Dedifferentiated amniotic fluid mesenchymal stem cell (primary cell): ENCODE measurements at regions not wholly inside any gene's neighbourhood (a gene's known extent, or its start where the extent isn't known, plus 50 kb on each side); places are given as distances from the start of the nearest gene placed in this dataset.
"Not testable (repeated sequence)": the region's sequence is repeated elsewhere in the genome, so short reads cannot be mapped to it uniquely, and the experiment has no call there.

Experiments
- DNase-seq: peaks from one replicate; pipeline ENCODE4 v3.0.0-alpha.2; 2016; ENCODE audit errors: extremely low spot score

DNA sequence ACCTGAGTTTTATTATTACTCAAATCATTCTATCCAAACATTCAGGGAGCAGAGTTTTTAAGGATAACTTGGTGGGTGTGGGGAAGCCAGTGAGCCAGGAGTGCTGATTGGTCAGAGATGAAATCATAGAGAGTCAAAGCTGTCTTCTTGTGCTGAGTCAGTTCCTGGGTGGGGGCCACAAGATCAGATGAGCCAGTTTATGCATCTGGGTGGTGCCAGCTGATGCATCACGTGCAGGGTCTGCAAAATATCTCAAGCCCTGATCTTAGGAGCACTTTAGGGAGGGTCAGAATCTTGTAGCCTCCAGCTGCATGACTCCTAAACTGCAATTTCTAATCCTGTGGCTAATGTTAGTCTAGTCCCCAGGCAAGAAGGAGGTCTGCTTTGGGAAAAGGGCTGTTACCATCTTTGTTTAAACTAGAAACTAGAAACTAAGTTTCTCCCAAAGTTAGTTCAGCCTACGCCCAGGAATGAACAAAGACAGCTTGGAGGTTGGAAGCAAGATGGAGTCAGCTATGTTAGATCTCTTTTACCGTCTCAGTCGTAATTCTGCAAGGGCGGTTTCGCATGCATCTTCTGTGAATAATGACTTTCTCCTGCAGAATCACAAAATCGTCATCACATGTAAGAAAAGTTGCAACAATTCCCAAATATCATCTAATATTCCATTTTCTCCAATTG, 97.5 kb downstream of the ZNF664 start:
- not testable (repeated sequence) for DNase-seq

DNA sequence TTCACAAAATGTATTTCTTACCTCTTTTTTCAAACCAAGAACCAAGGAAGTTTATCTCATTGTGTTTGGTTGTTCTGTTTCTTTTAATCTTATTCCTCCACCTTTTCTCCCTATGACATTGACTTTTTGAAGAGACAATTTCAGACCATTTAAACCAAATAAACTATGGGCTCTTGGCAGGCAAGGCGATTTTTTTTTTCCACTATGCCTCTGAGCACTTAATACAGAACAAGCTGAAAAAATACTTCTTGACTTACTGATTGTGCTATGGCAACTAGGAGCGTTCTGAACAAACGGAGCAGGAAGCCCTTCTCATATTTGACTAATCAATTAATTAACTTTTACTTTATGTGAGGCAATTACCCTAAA, 98.0 kb downstream of the ZNF664 start:
- DNase-seq = no peak

DNA sequence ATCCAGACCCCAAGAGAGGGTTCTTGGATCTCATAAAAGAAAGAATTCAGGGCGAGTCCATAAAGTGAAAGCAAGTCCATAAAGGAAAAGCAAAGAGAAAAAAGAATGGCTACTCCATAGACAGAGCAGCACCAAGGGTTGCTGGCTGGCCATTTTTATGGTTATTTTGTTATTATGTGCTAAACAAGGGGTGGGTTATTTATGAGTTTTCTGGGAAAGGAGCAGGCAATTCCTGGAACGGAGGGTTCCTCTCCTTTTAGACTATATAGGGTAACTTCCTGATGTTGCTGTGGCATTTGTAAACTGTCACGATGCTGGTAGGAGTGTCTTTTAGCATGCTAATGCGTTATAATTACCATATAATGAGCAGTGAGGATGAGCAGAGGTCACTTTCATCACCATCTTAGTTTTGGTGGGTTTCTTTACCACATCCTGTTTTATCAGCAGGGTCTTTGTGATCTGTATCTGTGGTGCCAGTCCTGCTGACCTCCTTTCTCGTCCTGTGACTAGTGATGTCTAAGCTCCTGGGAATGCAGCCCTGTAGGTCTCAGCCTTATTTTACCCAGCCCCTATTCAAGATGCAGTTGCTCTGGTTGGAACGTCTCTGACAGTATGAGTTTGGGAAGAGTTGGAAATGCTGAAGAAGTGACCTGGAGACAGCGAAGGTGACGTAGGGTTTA, 100.5 kb downstream of the ZNF664 start:
- DNase-seq = no peak

DNA sequence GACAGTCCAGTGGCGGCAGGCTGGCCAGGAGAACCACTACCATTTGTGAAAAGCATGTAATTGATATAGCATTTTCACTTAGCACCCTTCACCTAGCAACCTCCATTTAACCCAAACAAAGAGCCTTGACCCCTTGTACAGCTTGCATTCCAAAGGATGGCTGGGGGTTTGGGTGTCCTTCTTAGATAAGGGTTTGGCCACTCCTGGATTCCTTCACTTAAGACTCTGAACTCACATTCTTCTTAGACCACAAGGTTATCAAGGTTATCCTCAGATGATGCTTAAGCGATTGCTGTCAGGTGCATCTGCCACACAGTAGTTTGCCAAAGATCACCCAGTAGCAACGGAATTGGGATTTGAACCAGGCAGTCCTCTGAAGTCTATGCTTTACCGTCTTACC, 102.8 kb downstream of the ZNF664 start:
- no peak for DNase-seq

DNA sequence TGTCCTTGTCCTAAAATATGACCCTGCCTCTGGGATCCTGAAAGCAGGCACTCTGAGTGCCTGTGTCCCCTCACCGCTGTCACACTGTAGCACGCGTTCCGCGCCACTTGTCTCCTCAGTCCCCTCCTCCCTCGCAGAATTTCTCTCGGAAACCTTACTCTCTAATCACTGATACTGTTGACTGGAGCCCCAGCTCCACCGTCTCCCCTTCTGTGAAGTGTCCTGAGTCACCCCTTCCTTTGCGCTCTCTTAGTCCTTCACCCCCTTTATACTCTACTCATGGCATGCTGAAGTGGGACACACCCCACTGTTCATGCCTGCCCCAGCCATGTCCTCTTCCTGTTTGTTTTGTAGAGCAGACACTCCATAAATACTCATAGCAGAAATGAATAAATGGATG, 104.7 kb downstream of the ZNF664 start:
- no peak for DNase-seq

DNA sequence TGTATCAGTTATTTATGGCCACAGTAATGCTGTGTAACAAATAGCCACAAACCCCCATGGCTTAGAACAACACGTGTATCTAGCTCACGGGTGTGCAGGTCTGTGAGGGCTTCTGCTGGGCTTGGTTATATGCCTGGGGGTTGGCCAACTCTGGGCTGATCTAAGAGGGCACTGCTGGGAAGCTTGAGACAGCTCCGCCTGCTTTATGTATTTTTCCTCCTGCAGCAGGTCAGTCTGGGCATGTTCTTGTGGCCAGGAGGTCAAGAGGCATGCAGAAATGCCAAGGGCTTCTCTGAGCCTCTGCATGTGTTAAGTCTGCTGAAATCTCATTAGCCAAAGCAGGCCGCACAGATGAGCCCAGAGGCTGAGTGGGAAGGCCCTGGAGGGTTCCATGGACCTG, 105.8 kb downstream of the ZNF664 start:
- DNase-seq = no peak

DNA sequence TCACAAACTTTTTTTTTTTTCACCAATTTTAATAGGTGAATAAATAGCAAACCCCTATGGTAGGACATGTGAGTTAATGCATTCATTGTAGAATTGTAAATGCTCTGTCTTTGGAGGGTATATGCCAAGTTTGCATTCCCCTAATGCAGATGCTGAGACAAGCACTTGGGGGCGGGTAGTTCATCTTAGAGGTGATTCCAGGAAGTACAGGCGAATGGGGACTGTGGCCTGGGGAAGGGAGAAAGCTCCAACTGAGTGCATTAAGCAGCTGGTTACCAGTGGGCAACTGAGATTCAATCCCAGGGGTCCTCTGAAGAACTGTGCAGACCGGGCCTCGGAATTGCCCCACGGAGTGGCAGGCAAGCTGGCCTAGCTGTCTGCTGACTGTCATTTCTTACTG, 107.6 kb downstream of the ZNF664 start:
- no peak for DNase-seq

DNA sequence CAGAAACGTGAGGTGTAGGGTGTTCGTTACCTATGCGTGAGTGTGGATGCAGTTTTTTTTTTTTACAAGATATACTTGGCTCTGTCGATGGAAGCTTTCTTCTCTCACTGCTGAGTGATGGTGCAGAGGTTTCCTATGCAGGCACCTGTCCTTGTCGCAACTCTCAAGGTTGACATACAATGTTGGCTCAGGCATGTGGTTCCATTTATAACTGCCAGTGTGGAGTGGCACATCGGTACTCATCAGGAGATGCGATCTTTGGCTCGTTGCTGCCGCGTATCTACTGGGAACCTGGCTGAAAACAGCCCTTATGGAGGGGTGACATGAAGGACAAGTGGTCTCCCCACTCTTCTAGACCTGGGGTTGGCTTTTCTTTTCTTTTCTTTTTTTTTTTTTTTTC, 109.0 kb downstream of the ZNF664 start:
- DNase-seq = no peak

DNA sequence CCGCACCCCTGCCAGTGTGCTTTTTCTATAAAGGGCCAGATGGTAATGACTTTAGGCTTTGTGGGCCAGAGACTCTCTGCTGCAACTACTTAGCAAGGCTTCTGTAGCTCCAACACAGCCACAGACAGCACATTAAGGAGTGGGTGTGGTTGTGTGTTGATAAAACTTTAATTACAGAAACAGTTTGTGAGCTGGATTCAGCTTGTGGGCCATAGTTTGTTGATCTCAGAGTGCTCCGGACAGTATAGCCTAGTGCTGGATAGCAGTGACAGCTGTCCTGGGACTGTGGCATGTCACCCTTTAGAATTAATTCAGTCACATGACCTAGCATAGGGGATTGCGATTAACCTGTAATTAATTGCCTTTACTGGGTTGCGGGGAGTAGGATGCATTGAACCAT, 109.7 kb downstream of the ZNF664 start:
- no peak for DNase-seq

DNA sequence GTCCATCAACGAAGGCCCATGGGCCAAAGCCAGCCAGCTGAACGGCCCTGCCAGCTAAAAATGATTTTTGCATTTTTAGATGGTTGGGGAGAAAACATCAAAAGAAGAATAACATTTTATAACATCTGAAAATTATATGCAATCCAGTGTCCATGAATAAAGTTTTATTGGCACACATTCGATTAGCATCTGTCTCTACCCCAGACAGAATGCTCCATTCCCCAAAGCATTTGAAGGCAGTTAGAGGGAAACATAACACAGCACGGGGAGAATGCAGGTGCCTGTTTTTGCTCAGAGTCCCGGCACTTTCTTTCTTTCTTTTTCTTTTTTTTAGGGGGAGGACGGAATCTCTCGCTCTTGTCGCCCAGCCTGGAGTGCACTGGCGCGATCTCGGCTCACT, 110.7 kb downstream of the ZNF664 start:
- DNase-seq = no peak

DNA sequence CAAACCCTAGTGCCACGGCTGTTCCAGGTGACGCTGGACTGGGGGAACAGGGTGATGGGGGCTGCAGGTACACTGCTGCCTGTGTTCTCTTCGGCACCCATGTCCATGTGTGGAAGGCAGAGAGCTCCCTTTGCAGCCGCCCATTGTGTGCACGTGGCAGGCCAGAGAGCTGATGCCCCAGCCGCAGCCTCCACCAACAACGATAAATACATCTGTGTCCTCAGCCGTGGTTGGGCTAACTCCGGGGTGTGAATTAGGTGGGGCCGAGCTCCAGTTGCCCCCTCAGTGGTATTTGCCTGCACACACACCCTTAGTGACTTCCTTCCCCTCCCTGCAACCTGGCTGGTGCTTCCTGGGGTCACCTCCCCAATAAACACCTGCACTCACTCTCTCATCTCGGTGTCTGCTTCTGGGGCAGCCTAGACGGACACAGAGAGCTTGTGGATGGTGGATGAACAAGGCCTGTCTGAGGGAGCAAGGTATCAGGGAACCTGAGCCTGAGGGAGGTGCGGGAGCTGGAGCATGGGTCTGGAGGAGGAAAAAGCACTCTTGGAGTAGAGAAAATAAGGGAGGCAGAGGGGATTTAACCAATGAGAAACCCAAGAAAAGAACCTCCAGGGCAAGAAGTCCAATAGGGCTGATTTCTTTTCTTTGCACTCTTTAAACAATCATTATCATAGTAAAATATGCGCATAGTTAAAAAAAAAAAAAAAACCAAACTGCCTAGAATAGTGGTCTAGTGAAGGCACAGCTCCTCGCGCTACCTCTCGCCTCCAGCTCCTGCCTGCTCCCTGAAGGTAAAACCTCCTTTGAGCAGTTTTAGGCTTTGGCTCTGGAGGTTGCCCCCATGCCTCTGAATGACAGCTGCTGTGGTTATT, 112.6 kb downstream of the ZNF664 start:
- no peak for DNase-seq

DNA sequence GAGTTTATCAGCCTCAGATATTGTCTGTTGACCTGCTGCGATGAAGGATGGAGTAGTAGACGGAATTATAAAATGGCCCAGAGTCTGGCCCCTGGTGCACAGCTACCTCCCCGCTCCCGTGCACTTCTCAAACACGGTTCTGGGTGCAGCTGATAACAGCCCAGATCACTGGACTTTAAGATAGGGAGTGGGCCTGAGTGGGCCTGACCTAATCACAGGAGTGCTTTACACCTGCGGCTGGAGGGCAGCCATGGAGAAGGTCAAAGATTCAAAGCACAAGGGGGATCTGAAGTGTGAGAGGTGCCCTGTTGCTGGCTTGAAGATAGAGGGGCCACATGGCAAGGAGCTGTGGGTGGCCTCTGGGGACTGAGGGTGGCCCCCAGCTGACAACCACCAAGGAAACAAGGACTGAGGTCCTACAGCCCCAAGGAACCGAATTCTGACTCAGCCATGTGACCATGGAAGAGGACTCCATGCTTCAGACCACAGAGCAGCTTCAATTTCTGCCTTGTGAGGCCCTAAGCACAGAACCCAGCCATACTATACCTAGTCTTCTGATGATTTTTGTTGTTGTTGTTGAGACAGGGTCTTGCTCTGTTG, 113.4 kb downstream of the ZNF664 start:
- DNase-seq = no peak

DNA sequence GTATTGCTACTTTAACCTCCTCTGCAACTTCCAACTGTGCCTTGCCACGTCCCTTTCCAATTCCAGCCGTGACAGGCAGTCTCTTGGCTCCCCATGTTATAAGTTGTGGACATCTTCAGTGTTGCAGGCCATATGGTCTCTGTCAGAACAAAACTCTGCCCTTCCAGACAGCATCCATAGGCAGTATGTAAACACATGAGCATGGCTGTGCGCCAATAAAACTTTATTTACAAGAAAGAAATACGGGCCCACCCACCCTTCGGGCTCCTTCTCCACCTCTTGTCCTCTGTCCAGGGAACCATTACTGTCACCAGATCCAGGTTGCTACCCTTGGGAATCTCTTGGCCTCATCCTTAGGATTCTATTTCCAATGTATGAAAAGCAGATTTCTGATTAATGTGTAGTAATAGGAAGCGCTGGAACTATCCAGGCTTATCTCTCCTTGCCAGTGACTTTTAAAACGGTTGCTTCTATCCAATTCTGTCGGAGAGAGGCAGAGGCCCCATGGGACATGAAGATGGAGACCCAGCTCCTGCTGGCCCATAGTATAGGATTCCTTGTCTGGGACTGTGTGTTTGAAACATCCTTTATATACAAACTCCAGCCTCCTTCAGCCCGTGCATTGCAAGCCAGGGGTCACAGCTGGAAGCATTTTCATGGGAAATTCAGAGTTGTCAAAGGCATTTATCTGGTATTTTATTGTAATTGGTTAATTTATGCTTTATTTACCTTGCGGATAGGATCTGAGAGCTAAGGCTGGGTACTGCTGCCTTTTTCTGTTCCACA, 114.4 kb downstream of the ZNF664 start:
- no peak for DNase-seq

DNA sequence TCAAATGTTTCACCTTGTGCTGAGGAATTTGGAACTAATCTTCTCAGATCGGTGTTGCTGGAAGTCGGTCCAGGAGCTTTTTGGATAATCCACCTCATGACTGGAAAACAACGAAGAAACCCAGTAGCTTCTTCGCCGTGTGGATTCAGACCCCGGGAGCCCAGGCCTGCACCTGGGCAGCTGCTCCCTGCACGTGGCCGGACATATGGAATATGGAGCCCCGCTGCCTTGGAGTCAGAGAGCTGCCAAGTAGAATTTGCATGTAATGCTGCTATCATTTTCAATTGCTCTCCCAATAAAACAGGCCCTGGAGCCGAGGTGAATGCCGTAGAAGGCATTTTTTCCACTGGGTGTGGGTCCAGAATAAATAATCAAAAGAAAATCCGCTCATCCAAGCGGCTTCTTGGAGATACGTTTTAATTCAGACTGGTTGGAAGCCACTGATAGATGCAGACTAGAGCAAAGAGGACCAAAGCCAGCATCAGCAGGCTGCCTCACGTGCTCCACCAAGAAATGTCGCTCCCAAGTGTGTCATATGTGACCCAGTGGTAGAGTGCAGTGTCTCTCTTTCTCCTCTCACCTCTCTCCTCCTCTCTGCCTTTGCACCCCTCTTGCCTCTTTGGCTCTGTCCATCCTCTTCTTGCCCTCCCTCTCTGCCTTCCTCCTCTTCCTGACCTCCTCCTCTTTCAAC, 115.3 kb downstream of the ZNF664 start:
- DNase-seq = no peak

DNA sequence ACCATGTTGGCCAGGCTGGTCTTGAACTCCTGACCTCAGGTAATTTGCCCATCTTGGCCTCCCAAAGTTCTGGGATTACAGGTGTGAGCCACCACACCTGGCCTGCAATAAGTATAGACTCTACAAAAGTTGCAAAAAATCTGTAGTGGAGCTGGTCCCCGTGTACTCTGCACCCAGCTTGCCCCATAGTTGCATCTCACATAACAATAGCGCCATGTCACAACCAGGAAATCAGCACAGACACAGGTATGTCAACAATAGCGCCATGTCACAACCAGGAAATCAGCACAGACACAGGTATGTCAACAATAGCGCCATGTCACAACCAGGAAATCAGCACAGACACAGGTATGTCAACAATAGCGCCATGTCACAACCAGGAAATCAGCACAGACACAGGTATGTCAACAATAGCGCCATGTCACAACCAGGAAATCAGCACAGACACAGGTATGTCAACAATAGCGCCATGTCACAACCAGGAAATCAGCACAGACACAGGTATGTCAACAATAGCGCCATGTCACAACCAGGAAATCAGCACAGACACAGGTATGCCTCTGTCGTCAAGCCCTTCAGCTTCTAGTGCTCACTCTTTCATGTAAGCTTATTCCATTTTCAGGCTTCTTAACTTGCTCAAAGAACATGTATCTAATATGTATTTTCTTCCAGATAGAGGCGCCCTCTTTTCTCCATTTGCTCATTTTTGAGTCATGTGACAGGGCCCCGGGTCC, 116.3 kb downstream of the ZNF664 start:
- not testable (repeated sequence) for DNase-seq

DNA sequence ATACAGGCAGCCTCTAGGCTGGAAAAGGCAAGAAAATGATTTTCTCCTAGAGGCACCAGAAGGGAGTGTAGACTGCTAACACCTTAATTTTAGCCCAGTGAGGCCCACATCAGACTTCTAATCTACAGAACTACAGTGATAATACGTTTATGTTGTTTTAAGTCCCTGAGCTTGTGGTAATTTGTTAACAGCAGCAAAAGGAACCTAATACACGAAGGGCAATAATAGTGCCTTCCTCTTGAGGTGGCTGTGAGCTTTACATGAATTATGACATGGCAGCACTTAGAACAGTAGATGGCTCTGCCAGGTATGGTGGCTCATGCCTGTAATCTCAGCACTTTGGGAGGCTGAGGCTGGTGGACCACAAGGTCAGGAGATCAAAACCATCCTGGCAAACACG, 118.8 kb downstream of the ZNF664 start:
- no peak for DNase-seq

DNA sequence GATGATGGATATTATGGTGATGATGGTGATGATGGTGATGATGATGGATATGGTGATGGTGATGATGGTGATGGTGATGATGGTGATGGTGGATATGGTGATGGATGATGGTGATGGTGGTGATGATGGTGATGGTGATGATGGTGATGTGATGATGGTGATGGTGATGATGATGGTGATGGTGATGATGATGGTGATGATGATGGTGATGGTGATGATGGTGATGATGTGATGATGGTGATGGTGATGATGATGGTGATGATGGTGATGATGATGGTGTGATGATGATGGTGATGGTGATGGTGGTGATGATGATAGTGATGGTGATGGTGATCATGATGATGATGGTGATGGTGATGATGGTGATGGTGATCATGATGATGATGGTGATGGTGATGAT, 119.5 kb downstream of the ZNF664 start:
- DNase-seq = not testable (repeated sequence)

DNA sequence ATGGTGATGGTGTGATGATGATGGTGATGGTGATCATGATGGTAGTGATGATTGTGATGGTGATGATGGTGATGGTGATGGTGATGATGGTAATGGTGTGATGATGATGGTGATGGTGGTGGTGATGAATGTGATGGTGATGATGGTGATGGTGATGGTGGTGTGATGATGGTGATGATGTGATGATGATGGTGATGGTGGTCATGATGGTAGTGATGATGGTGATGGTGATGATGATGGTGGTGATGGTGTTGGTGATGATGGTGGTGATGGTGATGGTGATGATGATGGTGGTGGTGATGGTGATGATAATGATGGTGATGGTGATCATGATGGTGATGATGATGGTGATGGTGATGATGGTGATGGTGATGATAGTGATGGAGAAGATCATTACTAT, 120.3 kb downstream of the ZNF664 start:
- no peak for DNase-seq

DNA sequence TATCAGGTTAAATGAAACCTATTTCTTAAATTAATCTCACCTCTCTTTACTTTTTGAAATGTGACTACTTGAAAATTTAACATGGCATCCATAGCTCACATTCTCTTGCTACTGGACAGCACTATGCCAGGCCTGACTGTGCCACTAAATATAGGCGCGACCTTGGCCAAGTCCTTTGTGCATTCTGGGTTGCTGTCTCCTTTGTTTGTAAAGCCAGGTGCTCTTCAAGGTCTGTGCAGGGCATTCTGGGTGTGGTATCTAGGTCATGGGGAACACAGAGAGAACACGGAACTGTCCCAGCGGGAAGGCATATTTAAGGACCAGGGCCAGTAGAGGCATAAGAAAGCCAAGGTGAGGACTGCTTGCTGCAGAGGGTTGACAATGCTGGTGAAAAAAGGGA, 121.2 kb downstream of the ZNF664 start:
- DNase-seq = no peak

DNA sequence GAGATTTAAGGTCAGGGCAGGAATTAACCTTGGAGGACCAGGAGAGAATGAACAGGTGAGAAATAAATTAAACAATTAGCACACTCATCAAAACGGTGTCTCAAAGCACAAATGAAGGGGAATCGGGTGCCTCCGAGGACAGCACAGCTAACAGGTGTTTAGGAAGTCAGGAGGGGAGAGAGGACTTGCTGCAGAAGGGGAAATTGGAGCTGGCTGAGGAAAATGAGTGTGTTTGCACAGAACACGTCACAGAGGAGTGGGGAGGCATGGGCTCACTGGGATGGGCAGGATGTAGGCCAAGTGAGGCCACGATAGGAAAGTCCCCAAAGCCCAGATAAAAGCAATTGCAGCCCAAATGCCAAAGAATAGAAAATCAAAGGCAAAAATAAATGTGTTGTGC, 121.7 kb downstream of the ZNF664 start:
- DNase-seq = no peak
